ENCODE measurements at regions not wholly inside any gene's neighbourhood (a gene's known extent, or its start where the extent isn't known, plus 50 kb on each side); places are given as distances from the start of the nearest gene placed in this dataset.

DNA sequence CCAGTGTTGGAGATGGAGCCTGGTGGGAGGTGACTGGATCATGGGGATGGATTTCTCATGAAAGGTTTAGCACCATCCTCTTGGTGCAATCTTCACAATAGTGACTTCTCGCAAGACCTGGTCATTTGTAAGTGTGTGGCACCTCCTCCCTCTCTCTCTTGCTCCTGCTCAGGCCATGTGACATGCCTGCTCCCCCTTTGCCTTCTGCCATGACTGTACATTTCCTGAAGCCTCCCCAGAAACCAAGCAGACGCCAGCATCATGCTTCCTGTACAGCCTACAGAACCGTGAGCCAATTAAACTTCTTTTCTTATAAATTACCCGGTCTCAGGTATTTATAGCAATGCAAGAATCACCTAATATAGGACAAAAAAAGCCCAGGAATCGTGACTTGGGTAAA, 171.0 kb upstream of the FOXN3 start:
- in situ Hi-C loops (cut with MboI), result no loop called here
- BruUV-seq (replicated peaks), result no TSS peak
- POLR2A ChIA-PET, result no interaction called here
- CTCF ChIA-PET, result no interaction called here
- H3K27me3 ChIP-seq (replicated peaks in 1 of 2; ENCODE audit: control insufficient read depth in 2 of 2, insufficient read depth in 2 of 2, low read length in 1 of 2), result no peaks in the 10 kb centered on the region
- DNase-seq (ENCODE audit: low read depth, low spot score) (no peak), ATAC-seq (no peak), FAIRE-seq (no peak)
- no peak overlapping the region for H3K9ac ChIP-seq (ENCODE audit: control insufficient read depth, insufficient read depth, low read length)
- RAD21 ChIA-PET (ENCODE audit: unreplicated experiment), result no interaction called here
- no peak overlapping the region for H3K4me3 ChIP-seq
- SMC1A ChIA-PET (ENCODE audit: uncharacterized antibody, unreplicated experiment), result no interaction called here
- TF ChIP-seq, protein P1, sequence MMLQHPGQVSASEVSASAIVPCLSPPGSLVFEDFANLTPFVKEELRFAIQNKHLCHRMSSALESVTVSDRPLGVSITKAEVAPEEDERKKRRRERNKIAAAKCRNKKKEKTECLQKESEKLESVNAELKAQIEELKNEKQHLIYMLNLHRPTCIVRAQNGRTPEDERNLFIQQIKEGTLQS (IDR thresholded peaks at IDR 0.05; ENCODE audit: borderline replicate concordance, extremely low read depth, low read depth, low read length), result no peak
- TF ChIP-seq CTCF (IDR thresholded peaks at IDR 0.05 in 2 of 3, conservative IDR thresholded peaks at IDR 0.05 in 1 of 3; ENCODE audit: control insufficient read depth in 2 of 3, extremely low read depth in 1 of 3, insufficient read depth in 1 of 3, low read depth in 3 of 3, low read length in 3 of 3) (no peak), STAT1 (conservative IDR thresholded peaks at IDR 0.05) (no peak), MYC (IDR thresholded peaks at IDR 0.05; ENCODE audit: insufficient read depth, insufficient read length, insufficient replicate concordance, low read length, severe bottlenecking) (no peak), POLR2A (IDR thresholded peaks at IDR 0.05; ENCODE audit: low read depth, low read length) (no peak), CREM (IDR thresholded peaks at IDR 0.05; ENCODE audit: low read depth) (no peak), POU2F2 (IDR thresholded peaks at IDR 0.05; ENCODE audit: borderline replicate concordance, low read depth, low read length) (no peak), PKNOX1 (IDR thresholded peaks at IDR 0.05) (no peak), CREB1 (IDR thresholded peaks at IDR 0.05; ENCODE audit: low read depth) (no peak), NR2C2 (IDR thresholded peaks at IDR 0.05; ENCODE audit: borderline replicate concordance, control insufficient read depth, insufficient read length, low read depth) (no peak), SREBF1 (IDR thresholded peaks at IDR 0.05; ENCODE audit: low read length) (no peak), STAT3 (IDR thresholded peaks at IDR 0.05; ENCODE audit: low read depth, low read length) (no peak), NFYB (IDR thresholded peaks at IDR 0.05; ENCODE audit: insufficient read depth, low read depth, low read length) (no peak), MEF2B (IDR thresholded peaks at IDR 0.05; ENCODE audit: partially characterized antibody, poor library complexity, severe bottlenecking) (no peak), RAD51 (IDR thresholded peaks at IDR 0.05) (no peak), TCF12 (IDR thresholded peaks at IDR 0.05; ENCODE audit: low read depth, low read length) (no peak), MYB (IDR thresholded peaks at IDR 0.05; ENCODE audit: borderline replicate concordance, low read depth, low read length) (no peak)
- TF ChIP-seq, protein P2, sequence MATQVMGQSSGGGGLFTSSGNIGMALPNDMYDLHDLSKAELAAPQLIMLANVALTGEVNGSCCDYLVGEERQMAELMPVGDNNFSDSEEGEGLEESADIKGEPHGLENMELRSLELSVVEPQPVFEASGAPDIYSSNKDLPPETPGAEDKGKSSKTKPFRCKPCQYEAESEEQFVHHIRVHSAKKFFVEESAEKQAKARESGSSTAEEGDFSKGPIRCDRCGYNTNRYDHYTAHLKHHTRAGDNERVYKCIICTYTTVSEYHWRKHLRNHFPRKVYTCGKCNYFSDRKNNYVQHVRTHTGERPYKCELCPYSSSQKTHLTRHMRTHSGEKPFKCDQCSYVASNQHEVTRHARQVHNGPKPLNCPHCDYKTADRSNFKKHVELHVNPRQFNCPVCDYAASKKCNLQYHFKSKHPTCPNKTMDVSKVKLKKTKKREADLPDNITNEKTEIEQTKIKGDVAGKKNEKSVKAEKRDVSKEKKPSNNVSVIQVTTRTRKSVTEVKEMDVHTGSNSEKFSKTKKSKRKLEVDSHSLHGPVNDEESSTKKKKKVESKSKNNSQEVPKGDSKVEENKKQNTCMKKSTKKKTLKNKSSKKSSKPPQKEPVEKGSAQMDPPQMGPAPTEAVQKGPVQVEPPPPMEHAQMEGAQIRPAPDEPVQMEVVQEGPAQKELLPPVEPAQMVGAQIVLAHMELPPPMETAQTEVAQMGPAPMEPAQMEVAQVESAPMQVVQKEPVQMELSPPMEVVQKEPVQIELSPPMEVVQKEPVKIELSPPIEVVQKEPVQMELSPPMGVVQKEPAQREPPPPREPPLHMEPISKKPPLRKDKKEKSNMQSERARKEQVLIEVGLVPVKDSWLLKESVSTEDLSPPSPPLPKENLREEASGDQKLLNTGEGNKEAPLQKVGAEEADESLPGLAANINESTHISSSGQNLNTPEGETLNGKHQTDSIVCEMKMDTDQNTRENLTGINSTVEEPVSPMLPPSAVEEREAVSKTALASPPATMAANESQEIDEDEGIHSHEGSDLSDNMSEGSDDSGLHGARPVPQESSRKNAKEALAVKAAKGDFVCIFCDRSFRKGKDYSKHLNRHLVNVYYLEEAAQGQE (IDR thresholded peaks at IDR 0.05; ENCODE audit: low read depth, low read length), result no peak
- H3K9me3 ChIP-seq (replicated peaks; ENCODE audit: control insufficient read depth, insufficient read depth, low read length), result no peaks in the 10 kb centered on the region; the same call in 2 of the 3 replicates
- H2AFZ ChIP-seq (ENCODE audit: control insufficient read depth, low read depth, low read length), result no peak overlapping the region
- H3K79me2 ChIP-seq (ENCODE audit: control insufficient read depth, insufficient read depth, low read length), result no peaks in the 10 kb centered on the region
- peaks cover 12% of the 10 kb centered on the region for H3K4me1 ChIP-seq (ENCODE audit: control insufficient read depth, insufficient read depth, low read length)
- whole genome bisulfite sequencing (ENCODE audit: insufficient coverage, insufficient replicate concordance, low lambda C conversion rate, missing lambda C conversion rate), result 59% methylated on average over 5 of the region's 5 CpGs
- no peak overlapping the region for H3K4me2 ChIP-seq (ENCODE audit: control insufficient read depth, insufficient read depth)
- no peaks in the 10 kb centered on the region for H3K36me3 ChIP-seq (ENCODE audit: control insufficient read depth in 2 of 2, insufficient read depth in 2 of 2, low read length in 1 of 2)
- intact Hi-C loops (cut with micrococcal nuclease; ENCODE audit: unreplicated experiment), result no loop called here
- H4K20me1 ChIP-seq (ENCODE audit: control insufficient read depth, insufficient read depth), result no peaks in the 10 kb centered on the region
- no peak overlapping the region for H3K27ac ChIP-seq (ENCODE audit: control insufficient read depth, insufficient read depth)

Measured in GM12878 (cell line).